ENCODE measurements at regions not wholly inside any gene's neighbourhood (a gene's known extent, or its start where the extent isn't known, plus 50 kb on each side); places are given as distances from the start of the nearest gene placed in this dataset.
A peak's percentile ranks its signal among the peaks of the same experiment; 100 is the strongest.

DNA sequence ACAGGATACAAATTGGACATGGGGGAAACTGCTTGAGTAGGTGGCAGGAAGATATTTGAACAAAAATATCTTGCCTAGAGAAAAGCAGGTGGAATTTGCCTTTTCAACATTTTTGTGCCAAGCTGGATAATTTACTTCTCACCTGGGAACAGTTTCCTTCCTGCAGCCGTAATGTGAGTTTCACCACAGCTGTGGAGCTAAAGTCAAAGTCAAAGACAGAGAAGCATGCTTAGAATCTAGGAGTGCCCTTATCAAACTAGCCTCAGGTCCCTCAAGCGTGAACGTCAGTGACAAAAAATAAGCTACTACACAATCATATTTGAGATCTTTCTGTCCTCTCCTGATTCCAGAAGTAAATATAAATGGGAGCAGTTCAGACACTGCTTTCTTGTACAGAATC is 588.9 kb downstream of the MAT2B start:
- Histone ChIP-seq H3K27me3 (ENCODE audit: control insufficient read depth, insufficient read depth, low read length) (no peaks in the 10 kb centered on the region), H3K4me1 (ENCODE audit: control insufficient read depth, insufficient read depth, low read length) (no peaks in the 10 kb centered on the region), H3K4me3 (ENCODE audit: low read length) (no peak overlapping the region), H3K9me3 (ENCODE audit: control insufficient read depth, insufficient read depth, low read length) (no peaks in the 10 kb centered on the region), H3K36me3 (ENCODE audit: control insufficient read depth, insufficient read depth, low read length) (no peaks in the 10 kb centered on the region), H3K27ac (ENCODE audit: low read length) (no peak overlapping the region)
- DNase-seq (ENCODE audit: low read depth, low spot score), result no peak
- no CpG with 5 or more reads among the region's 3 CpGs for WGBS (ENCODE audit: insufficient coverage, insufficient read length)

DNA sequence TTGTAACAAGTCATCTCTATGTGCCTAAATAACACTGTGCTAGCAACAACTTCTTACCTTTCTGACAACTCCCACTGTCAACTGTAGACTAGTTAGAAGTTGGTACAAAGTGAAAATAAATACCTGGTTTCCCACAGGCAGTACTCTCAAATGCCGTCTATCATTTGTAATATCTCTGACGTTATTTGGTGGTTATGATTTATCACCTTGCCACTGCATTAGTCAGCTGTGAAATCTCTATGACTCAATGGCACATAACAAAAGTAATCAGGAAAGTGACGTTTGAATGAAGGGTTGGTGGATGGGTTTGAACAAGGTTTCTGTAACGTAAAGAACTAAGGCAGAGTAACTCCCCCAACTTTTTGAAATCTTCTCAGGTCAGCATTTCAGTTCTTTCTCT is 592.3 kb downstream of the MAT2B start:
- H3K27ac ChIP-seq (ENCODE audit: low read length), result no peak overlapping the region
- no peaks in the 10 kb centered on the region for H3K4me1 ChIP-seq (ENCODE audit: control insufficient read depth, insufficient read depth, low read length)
- WGBS (ENCODE audit: insufficient coverage, insufficient read length), result no CpG with 5 or more reads among the region's 4 CpGs
- DNase-seq (ENCODE audit: low read depth, low spot score), result no peak
- no peak overlapping the region for H3K4me3 ChIP-seq (ENCODE audit: low read length)
- H3K36me3 ChIP-seq (ENCODE audit: control insufficient read depth, insufficient read depth, low read length), result no peaks in the 10 kb centered on the region
- no peaks in the 10 kb centered on the region for H3K9me3 ChIP-seq (ENCODE audit: control insufficient read depth, insufficient read depth, low read length)
- H3K27me3 ChIP-seq (ENCODE audit: control insufficient read depth, insufficient read depth, low read length), result no peaks in the 10 kb centered on the region

DNA sequence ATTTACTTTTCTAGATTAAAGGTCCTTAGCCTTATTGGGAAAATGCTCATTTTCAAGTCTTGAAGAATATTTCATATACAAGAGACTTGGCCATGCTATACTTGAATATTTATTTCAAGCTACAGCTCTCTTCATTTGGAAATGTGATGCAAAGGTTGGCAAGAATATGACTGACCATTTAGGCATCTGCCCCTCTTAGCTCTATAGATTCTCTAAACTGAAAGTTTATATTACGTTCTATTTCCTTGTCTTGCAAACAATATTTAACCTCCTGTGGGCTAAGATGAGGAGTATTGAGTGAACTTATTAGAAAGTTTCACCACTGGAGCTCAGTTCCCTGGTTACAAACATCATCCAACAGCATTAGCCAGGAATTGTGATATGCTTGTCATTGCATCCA is 593.1 kb downstream of the MAT2B start:
- H3K4me1 ChIP-seq (ENCODE audit: control insufficient read depth, insufficient read depth, low read length), result no peaks in the 10 kb centered on the region
- H3K4me3 ChIP-seq (ENCODE audit: low read length), result no peak overlapping the region
- H3K36me3 ChIP-seq (ENCODE audit: control insufficient read depth, insufficient read depth, low read length), result no peaks in the 10 kb centered on the region
- DNase-seq (ENCODE audit: low read depth, low spot score), result no peak
- no peak overlapping the region for H3K27ac ChIP-seq (ENCODE audit: low read length)
- H3K9me3 ChIP-seq (ENCODE audit: control insufficient read depth, insufficient read depth, low read length), result no peaks in the 10 kb centered on the region
- WGBS (ENCODE audit: insufficient coverage, insufficient read length), result no CpG with 5 or more reads among the region's 1 CpG
- no peaks in the 10 kb centered on the region for H3K27me3 ChIP-seq (ENCODE audit: control insufficient read depth, insufficient read depth, low read length)

DNA sequence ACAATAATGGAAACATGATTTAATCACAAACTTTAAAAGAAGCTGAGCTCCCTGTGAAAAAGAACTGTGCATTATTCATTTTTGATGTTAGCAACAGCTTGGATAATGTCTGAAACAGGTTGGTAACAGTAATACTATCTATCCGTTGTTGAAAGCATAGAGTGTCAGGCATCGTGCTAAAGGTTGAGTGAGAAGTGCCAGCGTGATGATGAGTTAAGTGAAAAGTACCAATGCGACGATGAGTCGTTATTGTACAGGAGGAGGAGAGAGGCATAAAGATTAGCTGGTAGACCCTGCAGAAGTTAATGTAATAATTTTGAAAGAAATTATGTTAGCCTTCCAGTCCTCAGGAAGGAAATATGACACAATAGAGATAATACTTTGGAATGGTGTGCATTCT is 593.6 kb downstream of the MAT2B start:
- no peaks in the 10 kb centered on the region for H3K27me3 ChIP-seq (ENCODE audit: control insufficient read depth, insufficient read depth, low read length)
- DNase-seq (ENCODE audit: low read depth, low spot score), result no peak
- H3K27ac ChIP-seq (ENCODE audit: low read length), result no peak overlapping the region
- H3K36me3 ChIP-seq (ENCODE audit: control insufficient read depth, insufficient read depth, low read length), result no peaks in the 10 kb centered on the region
- H3K4me3 ChIP-seq (ENCODE audit: low read length), result no peak overlapping the region
- H3K9me3 ChIP-seq (ENCODE audit: control insufficient read depth, insufficient read depth, low read length), result no peaks in the 10 kb centered on the region
- 100% methylated on average over 3 of the region's 6 CpGs for WGBS (ENCODE audit: insufficient coverage, insufficient read length)
- no peaks in the 10 kb centered on the region for H3K4me1 ChIP-seq (ENCODE audit: control insufficient read depth, insufficient read depth, low read length)

DNA sequence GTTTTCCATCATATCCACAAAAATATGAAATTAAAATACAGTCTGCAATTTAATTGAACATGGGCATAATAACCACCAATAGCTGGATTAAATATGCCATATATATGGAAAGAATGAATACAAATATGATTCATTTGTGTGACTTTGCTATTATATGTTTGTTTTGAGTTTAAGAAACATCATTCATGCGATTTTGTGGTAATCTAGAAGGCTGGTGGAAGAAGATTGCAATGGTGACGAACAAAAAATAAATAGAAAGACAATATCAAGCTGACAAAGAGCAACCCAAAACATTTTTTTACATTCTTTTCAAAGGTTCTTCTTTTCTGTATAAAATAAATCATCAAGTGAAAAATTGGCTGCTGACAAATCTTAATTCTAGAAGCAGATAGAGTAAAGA is 610.0 kb downstream of the MAT2B start:
- Histone ChIP-seq H3K27ac (ENCODE audit: low read length) (no peak overlapping the region), H3K4me1 (ENCODE audit: control insufficient read depth, insufficient read depth, low read length) (no peaks in the 10 kb centered on the region)
- WGBS (ENCODE audit: insufficient coverage, insufficient read length), result no CpG with 5 or more reads among the region's 2 CpGs

DNA sequence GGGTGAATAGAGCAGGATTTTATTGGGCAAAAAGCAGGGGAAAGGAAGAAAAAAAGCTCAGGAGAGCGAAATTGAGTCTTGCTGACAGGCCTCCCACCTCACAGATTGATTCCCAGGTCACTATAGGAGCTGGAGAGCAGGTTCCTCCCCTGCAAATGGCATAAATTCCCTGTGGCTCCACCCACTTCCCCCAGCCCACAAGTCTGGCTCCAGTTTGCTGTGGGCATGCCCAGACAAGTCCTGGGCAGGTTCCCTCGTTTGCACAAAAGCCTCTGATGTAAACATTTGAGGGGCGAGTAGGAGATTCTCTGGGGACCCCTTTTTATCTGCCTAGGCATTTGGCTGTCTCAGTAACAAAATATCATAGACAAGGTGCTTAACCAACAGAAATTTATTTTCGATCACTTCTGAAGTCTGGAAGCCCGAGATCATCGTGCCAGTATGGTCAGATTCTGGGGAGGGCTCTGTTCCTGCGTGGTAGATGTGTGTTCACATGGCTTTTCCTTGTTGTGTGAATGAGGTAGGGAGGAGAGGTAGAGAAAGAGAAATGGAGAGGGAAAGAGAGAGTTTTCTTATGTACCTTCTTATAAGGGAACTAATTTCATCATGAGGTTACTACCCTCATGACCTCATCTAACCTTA is 614.5 kb downstream of the MAT2B start:
- no peaks in the 10 kb centered on the region for H3K36me3 ChIP-seq (ENCODE audit: control insufficient read depth, insufficient read depth, low read length)
- peak; percentile 37 for DNase-seq (ENCODE audit: low read depth, low spot score)
- H3K4me1 ChIP-seq (ENCODE audit: control insufficient read depth, insufficient read depth, low read length), result no peaks in the 10 kb centered on the region
- no peaks in the 10 kb centered on the region for H3K9me3 ChIP-seq (ENCODE audit: control insufficient read depth, insufficient read depth, low read length)
- H3K27me3 ChIP-seq (ENCODE audit: control insufficient read depth, insufficient read depth, low read length), result no peaks in the 10 kb centered on the region
- no CpG with 5 or more reads among the region's 7 CpGs for WGBS (ENCODE audit: insufficient coverage, insufficient read length)
- H3K4me3 ChIP-seq (ENCODE audit: low read length), result no peak overlapping the region
- H3K27ac ChIP-seq (ENCODE audit: low read length), result no peak overlapping the region

More for the DNA sequence above, 610.0 kb downstream of the MAT2B start:
- Histone ChIP-seq H3K9me3 (ENCODE audit: control insufficient read depth, insufficient read depth, low read length) (no peaks in the 10 kb centered on the region), H3K4me3 (ENCODE audit: low read length) (no peak overlapping the region), H3K36me3 (ENCODE audit: control insufficient read depth, insufficient read depth, low read length) (no peaks in the 10 kb centered on the region), H3K27me3 (ENCODE audit: control insufficient read depth, insufficient read depth, low read length) (no peaks in the 10 kb centered on the region)
- DNase-seq (ENCODE audit: low read depth, low spot score), result no peak

DNA sequence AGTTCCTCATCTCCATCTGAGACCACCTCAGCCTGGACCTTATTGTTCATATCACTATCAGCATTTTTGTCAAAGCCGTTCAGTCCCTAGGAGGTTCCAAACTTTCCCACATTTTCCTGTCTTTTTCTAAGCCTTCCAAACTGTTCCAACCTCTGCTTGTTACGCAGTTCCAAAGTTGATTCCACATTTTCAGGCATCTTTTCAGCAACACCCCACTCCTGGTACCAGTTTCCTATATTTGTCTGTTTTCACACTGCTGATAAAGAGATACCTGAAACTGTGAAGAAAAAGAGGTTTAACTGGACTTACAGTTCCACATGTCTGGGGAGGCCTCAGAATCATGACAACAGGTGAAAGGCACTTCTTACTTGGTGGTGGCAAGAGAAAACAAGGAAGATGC is 622.1 kb downstream of the MAT2B start:
- H3K27ac ChIP-seq (ENCODE audit: low read length), result no peak overlapping the region
- no peak for DNase-seq (ENCODE audit: low read depth, low spot score)
- no peak overlapping the region for H3K4me3 ChIP-seq (ENCODE audit: low read length)
- no peaks in the 10 kb centered on the region; the same call in 1 of the 2 replicates for H3K9me3 ChIP-seq (ENCODE audit: control insufficient read depth, insufficient read depth, low read length)
- H3K36me3 ChIP-seq (ENCODE audit: control insufficient read depth, insufficient read depth, low read length), result no peaks in the 10 kb centered on the region
- H3K4me1 ChIP-seq (ENCODE audit: control insufficient read depth, insufficient read depth, low read length), result no peaks in the 10 kb centered on the region
- WGBS (ENCODE audit: insufficient coverage, insufficient read length), result no CpG with 5 or more reads among the region's 2 CpGs
- no peaks in the 10 kb centered on the region for H3K27me3 ChIP-seq (ENCODE audit: control insufficient read depth, insufficient read depth, low read length)

DNA sequence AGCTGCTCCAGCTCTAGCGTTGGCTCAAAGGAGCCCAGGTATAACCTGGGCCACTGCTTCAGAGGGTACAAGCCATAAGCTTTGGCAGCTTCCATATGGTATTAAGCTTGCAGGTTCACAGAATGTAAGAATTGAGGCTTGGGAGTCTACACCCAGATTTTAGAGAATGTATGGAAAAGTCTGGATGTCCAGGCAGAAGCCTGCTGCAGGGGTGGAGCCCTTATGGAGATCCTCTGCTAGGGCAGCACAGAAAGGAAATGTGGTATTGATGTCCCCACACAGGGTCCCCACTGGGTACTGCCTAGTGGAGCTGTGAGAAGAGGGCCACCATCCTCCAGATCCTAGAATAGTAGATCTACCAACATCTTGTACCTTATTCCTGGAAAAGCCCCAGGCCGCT is 626.9 kb downstream of the MAT2B start:
- Histone ChIP-seq H3K27ac (ENCODE audit: low read length) (no peak overlapping the region), H3K27me3 (ENCODE audit: control insufficient read depth, insufficient read depth, low read length) (no peaks in the 10 kb centered on the region), H3K4me1 (ENCODE audit: control insufficient read depth, insufficient read depth, low read length) (no peaks in the 10 kb centered on the region), H3K4me3 (ENCODE audit: low read length) (no peak overlapping the region), H3K9me3 (ENCODE audit: control insufficient read depth, insufficient read depth, low read length) (no peaks in the 10 kb centered on the region; the same call in 1 of the 2 replicates), H3K36me3 (ENCODE audit: control insufficient read depth, insufficient read depth, low read length) (no peaks in the 10 kb centered on the region)
- no peak for DNase-seq (ENCODE audit: low read depth, low spot score)
- no CpG with 5 or more reads among the region's 2 CpGs for WGBS (ENCODE audit: insufficient coverage, insufficient read length)

DNA sequence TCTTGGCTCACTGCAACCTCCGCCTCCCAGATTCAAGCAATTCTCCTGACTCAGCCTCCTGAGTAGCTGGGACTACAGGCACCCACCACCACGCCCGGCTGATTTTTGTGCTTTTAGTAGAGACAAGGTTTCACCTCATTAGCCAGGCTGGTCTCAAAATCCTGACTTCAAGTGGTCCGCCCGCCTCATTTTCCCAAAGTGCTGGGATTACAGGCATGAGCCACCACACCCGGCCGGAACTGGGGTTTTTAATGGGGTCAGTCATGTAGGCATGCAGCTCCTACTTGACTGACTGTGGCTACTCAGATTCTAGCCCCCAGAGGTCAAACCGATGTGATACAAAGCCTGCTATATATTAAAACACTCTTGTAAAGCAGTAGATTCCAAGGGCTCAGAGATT is 631.7 kb downstream of the MAT2B start:
- Histone ChIP-seq H3K4me3 (ENCODE audit: low read length) (no peak overlapping the region), H3K27ac (ENCODE audit: low read length) (no peak overlapping the region), H3K36me3 (ENCODE audit: control insufficient read depth, insufficient read depth, low read length) (no peaks in the 10 kb centered on the region), H3K9me3 (ENCODE audit: control insufficient read depth, insufficient read depth, low read length) (no peaks in the 10 kb centered on the region; the same call in 1 of the 2 replicates), H3K4me1 (ENCODE audit: control insufficient read depth, insufficient read depth, low read length) (no peaks in the 10 kb centered on the region), H3K27me3 (ENCODE audit: control insufficient read depth, insufficient read depth, low read length) (no peaks in the 10 kb centered on the region)
- DNase-seq (ENCODE audit: low read depth, low spot score), result no peak
- no CpG with 5 or more reads among the region's 8 CpGs for WGBS (ENCODE audit: insufficient coverage, insufficient read length)

DNA sequence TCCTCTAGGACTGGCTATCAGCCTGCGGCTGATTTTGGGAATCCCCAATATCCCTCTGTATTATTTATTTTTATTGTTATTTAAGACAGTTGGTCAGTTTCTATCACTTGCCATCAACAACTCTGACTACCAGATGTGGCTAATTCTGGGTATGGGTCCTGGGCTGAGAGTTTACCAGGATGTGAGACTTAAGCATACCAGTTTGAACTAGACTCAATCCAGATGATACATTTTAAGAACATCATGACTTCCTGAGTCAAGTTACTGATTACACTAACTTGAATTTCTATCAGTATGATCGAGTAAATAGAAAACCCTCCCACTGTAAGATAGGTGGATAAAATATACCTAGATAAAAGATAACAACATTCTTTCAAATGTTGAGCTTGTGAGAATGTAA is 634.0 kb downstream of the MAT2B start:
- no peaks in the 10 kb centered on the region for H3K9me3 ChIP-seq (ENCODE audit: control insufficient read depth, insufficient read depth, low read length)
- no peak overlapping the region for H3K27ac ChIP-seq (ENCODE audit: low read length)
- no peaks in the 10 kb centered on the region for H3K4me1 ChIP-seq (ENCODE audit: control insufficient read depth, insufficient read depth, low read length)
- no CpG with 5 or more reads among the region's 2 CpGs for WGBS (ENCODE audit: insufficient coverage, insufficient read length)
- no peaks in the 10 kb centered on the region for H3K36me3 ChIP-seq (ENCODE audit: control insufficient read depth, insufficient read depth, low read length)
- no peak overlapping the region for H3K4me3 ChIP-seq (ENCODE audit: low read length)
- H3K27me3 ChIP-seq (ENCODE audit: control insufficient read depth, insufficient read depth, low read length), result no peaks in the 10 kb centered on the region
- DNase-seq (ENCODE audit: low read depth, low spot score), result no peak

DNA sequence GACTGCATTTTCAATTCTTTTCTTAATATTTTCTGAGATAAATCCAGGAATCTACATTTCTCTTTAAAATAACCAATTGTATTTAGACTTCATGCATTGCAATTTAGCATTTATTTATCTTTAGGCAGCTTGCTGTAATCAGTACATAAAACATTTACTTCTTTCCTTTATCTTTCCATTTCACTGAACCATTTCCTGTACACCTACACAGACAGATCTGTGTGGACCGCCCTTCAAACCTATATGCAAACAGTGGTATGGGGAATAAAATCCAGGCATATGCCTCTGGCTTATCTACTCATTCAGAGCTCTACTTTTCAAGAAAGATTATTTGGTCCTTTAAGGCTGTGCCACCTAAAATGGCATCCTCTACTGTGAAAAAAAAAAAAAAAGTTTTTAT is 640.0 kb downstream of the MAT2B start:
- no CpG with 5 or more reads among the region's 1 CpG for WGBS (ENCODE audit: insufficient coverage, insufficient read length)
- H3K27me3 ChIP-seq (ENCODE audit: control insufficient read depth, insufficient read depth, low read length), result no peaks in the 10 kb centered on the region
- H3K9me3 ChIP-seq (ENCODE audit: control insufficient read depth, insufficient read depth, low read length), result no peaks in the 10 kb centered on the region

More for the DNA sequence above, 640.0 kb downstream of the MAT2B start:
- Histone ChIP-seq H3K27ac (ENCODE audit: low read length) (no peak overlapping the region), H3K36me3 (ENCODE audit: control insufficient read depth, insufficient read depth, low read length) (no peaks in the 10 kb centered on the region), H3K4me1 (ENCODE audit: control insufficient read depth, insufficient read depth, low read length) (no peaks in the 10 kb centered on the region), H3K4me3 (ENCODE audit: low read length) (no peak overlapping the region)
- DNase-seq (ENCODE audit: low read depth, low spot score), result no peak
